NB4 (cell line): ENCODE measurements at regions not wholly inside any gene's neighbourhood (a gene's known extent, or its start where the extent isn't known, plus 50 kb on each side); places are given as distances from the start of the nearest gene placed in this dataset.
A peak's percentile ranks its signal among the peaks of the same experiment; 100 is the strongest.

Source experiments
- DNase-seq: peaks from one replicate; pipeline ENCODE4 v3.0.0; 2010; ENCODE audit warnings: low read depth
- H3K4me3 ChIP-seq: one replicate; pipeline ENCODE4 v1.5.1; 2011; ENCODE audit warnings: mild to moderate bottlenecking, low read depth, low read length, moderate library complexity
- MAX ChIP-seq: IDR thresholded peaks from 2 replicates; pipeline ENCODE4 v1.6.1; 2011; ENCODE audit warnings: low read depth, low read length
- MYC ChIP-seq: IDR thresholded peaks from 2 replicates; pipeline ENCODE4 v1.6.1; 2011; ENCODE audit warnings: low read depth, low read length
- POLR2A ChIP-seq: IDR thresholded peaks from 2 replicates; pipeline ENCODE4 v1.6.1; 2011; ENCODE audit warnings: mild to moderate bottlenecking; ENCODE audit not compliant: insufficient read length; ENCODE audit errors: extremely low read depth
- TF ChIP-seq, protein P1 (sequence below): IDR thresholded peaks from one replicate; pipeline ENCODE4 v1.5.1; 2012; ENCODE audit warnings: low read depth, low read length

DNA sequence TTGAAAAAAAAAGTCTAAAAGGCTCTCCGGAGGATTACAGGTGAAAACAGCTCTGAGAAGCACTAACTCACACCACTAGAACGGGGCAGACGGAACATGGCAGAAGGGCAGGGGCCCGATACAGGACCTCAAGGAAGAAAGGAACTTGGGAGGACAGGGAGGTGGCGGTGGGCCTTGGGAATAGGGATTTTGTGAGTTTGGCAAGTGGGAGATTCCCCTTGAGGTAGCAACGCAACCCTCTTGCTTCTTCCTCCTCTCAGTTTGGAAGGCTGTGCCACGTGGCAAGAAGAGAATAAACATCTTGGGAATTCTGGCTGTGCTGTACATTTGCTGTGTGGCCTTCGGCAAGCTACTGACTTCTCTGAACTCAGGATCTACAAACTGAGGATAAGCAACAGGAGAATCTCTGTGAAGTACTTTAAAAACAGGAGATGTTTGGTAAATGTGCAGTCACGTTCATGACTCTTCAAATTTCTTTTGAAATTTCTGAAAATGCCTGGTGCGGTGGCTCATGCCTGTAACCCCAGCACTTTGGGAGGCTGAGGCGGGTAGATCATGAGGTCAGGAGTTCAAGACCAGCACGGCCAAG is 220.8 kb downstream of the BCAS1 start:
- no peak for DNase-seq
- no peak overlapping the region for H3K4me3 ChIP-seq
- no peak for TF ChIP-seq POLR2A
- TF ChIP-seq, protein P1, sequence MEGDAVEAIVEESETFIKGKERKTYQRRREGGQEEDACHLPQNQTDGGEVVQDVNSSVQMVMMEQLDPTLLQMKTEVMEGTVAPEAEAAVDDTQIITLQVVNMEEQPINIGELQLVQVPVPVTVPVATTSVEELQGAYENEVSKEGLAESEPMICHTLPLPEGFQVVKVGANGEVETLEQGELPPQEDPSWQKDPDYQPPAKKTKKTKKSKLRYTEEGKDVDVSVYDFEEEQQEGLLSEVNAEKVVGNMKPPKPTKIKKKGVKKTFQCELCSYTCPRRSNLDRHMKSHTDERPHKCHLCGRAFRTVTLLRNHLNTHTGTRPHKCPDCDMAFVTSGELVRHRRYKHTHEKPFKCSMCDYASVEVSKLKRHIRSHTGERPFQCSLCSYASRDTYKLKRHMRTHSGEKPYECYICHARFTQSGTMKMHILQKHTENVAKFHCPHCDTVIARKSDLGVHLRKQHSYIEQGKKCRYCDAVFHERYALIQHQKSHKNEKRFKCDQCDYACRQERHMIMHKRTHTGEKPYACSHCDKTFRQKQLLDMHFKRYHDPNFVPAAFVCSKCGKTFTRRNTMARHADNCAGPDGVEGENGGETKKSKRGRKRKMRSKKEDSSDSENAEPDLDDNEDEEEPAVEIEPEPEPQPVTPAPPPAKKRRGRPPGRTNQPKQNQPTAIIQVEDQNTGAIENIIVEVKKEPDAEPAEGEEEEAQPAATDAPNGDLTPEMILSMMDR = no peak
- no peak for TF ChIP-seq MYC
- no peak for TF ChIP-seq MAX

- H3K4me3 ChIP-seq = no peak overlapping the region
- no peak for TF ChIP-seq MYC
- no peak for TF ChIP-seq MAX
- TF ChIP-seq POLR2A = no peak
- TF ChIP-seq, protein P1 = no peak
- no peak for DNase-seq
These were observed 222.1 kb downstream of the BCAS1 start for GRCh38 chr20:53848304-53848703.

DNA sequence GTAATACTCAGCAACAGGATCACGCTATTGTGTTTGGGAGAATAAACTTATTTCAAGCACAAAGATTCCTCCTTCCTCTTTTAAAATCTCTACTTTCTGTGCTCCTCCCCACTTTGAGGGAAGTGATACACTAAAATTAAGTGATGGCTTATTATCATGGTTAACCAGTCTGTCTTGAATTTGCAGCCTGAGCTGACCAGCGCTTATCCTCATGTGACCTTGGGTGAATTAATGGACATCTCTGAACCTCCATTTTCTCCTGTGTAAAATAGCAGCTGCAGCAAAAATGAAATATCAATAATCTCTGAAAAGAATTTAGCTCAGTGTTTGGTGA is 222.6 kb downstream of the BCAS1 start:
- DNase-seq = peak; percentile 67
- H3K4me3 ChIP-seq = no peak overlapping the region
- TF ChIP-seq MAX (no peak), POLR2A (no peak), MYC (no peak)
- TF ChIP-seq, protein P1 = no peak

DNA sequence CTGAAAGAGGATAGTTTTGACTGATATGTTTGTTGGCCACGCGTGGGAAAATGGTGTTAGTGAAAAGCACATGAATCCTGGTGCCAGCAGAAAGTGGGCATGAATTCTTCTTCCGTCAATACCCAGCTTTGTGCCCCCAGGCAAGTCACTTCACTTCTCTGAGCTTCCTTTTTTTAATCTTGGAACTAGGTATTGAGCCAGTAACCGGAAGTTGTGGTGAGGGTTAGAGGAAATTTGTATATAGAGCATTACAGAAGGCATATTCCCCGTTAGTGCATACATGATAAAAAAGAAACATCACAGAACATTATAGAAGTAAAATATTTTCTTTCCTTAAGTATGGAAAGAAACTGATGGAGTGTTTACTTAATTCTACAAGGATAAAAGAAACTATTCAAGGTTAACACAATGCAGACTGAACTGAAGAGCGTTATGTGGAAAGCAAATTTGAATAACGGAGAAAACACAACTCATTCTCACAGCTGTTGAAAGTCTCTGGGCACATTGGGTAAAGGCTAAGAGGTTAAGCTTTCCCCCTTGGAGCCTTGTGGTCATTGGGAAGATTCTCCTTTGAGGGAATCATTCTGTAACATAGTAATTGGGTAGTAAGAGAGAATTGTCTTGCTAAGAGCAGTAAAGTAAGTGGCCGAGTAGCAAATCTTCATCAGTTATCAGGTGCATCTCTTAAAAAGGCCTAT is 223.1 kb downstream of the BCAS1 start:
- peak; percentile 84 for DNase-seq
- TF ChIP-seq POLR2A (no peak), MYC (no peak), MAX (no peak)
- TF ChIP-seq, protein P1 = no peak
- peak overlapping the region; percentile 40 for H3K4me3 ChIP-seq

DNA sequence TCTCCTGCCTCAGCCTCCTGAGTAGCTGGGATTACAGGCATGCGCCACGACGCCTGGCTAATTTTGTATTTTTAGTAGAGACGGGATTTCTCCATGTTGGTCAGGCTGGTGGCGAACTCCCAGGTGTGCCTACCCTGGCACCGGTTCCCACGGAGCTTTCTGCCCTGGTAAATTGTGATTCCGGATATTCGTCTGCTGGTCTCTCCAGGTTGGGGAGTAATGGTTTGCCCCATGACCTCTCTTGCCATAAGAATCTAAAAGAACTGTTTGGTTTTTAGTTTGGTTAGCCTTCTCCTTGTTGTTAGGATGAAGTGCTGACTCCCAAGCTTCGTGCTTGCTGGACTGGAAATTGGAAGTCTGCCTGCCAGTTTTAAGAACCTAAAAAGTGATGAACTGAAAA is 223.8 kb downstream of the BCAS1 start:
- H3K4me3 ChIP-seq = no peak overlapping the region
- no peak for DNase-seq
- TF ChIP-seq, protein P1 = no peak
- TF ChIP-seq POLR2A (no peak), MYC (no peak), MAX (no peak)
